ENCODE measurements at regions not wholly inside any gene's neighbourhood (a gene's known extent, or its start where the extent isn't known, plus 50 kb on each side); places are given as distances from the start of the nearest gene placed in this dataset.

DNA sequence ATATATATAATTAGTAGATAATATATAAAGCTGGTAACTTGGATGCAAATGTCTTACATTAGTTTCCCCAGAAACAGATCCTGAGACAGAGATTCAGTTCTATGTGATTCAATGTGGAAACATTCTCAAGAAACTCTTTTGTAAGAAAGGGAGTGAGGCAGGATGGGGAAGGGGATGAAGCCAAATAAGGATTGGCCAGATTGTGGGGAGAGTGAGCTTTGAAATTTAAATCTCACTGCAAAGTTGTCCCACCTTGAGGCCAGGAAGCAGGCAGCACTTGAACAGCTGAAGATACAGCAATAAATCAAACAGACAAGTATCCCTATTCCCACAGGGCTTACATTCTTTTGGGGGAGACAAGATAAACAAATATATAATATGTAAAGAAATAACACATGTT, 126.3 kb upstream of the HEY2 start:
- no peak overlapping the region for H3K4ac ChIP-seq (ENCODE audit: low read depth, low read length)
- H2BK15ac ChIP-seq (ENCODE audit: low read depth, low read length) = no peak overlapping the region
- H2BK5ac ChIP-seq (ENCODE audit: low read depth, low read length, poor library complexity, severe bottlenecking) = no peak overlapping the region
- no TSS peak for BruUV-seq (replicated peaks)
- H3K9me3 ChIP-seq (ENCODE audit: control insufficient read depth, insufficient read depth, low read length) = no peaks in the 10 kb centered on the region
- no peaks in the 10 kb centered on the region for H3K36me3 ChIP-seq (ENCODE audit: control insufficient read depth, insufficient read depth, low read length)
- H3K79me1 ChIP-seq (ENCODE audit: low read depth in 1 of 2, low read length in 2 of 2) = no peaks in the 10 kb centered on the region
- H3K9ac ChIP-seq (ENCODE audit: low read depth, low read length) = no peak overlapping the region
- ChIA-PET POLR2A (ENCODE audit: unreplicated experiment) (no interaction called here), CTCF (interaction anchor here (0.5 kb wide), 1 partner anchor 766 kb away, joined by 3 read pairs; no protein-coding TSS in a partner anchor)
- intact Hi-C loops (cut with micrococcal nuclease) = no loop called here
- in situ Hi-C loops (cut with MboI; ENCODE audit: low sequenced_read_pairs) = no loop called here
- H4K5ac ChIP-seq (ENCODE audit: low read depth, low read length) = no peak overlapping the region
- H3K4me2 ChIP-seq (ENCODE audit: low read depth, low read length) = no peak overlapping the region
- ATAC-seq (ENCODE audit: low read depth) = no peak
- TF ChIP-seq RCOR1 (IDR thresholded peaks at IDR 0.05; ENCODE audit: insufficient replicate concordance, low read length) (no peak), CTCF (conservative IDR thresholded peaks at IDR 0.05; ENCODE audit: low read depth, low read length) (no peak), FOS (IDR thresholded peaks at IDR 0.05; ENCODE audit: low read depth, low read length) (no peak)
- no peak overlapping the region for H2AK5ac ChIP-seq (ENCODE audit: low read depth, low read length)
- H3K27ac ChIP-seq (ENCODE audit: insufficient read depth, low read length) = no peak overlapping the region
- no peak overlapping the region for H3K23ac ChIP-seq (ENCODE audit: low read depth, low read length)
- H2BK20ac ChIP-seq (ENCODE audit: low read depth, low read length) = no peak overlapping the region
- H3K56ac ChIP-seq (ENCODE audit: extremely low read depth, insufficient read depth, low read length) = no peak overlapping the region
- H3K14ac ChIP-seq (replicated peaks; ENCODE audit: low read depth, low read length) = no peak overlapping the region
- H2AK9ac ChIP-seq (replicated peaks; ENCODE audit: low read depth, low read length, poor library complexity) = no peak overlapping the region
- H3K9me1 ChIP-seq (ENCODE audit: insufficient read depth, low read length) = no peaks in the 10 kb centered on the region
- no peak overlapping the region for H3K4me3 ChIP-seq (ENCODE audit: insufficient read depth, low read depth, low read length)
- H3K18ac ChIP-seq (ENCODE audit: low read depth, low read length) = no peak overlapping the region
- no peak overlapping the region for H4K91ac ChIP-seq (ENCODE audit: insufficient read depth, low read depth, low read length)
- no peak overlapping the region for H4K8ac ChIP-seq (ENCODE audit: low read depth in 2 of 2, low read length in 2 of 2)
- H2AFZ ChIP-seq (replicated peaks; ENCODE audit: low read length, poor library complexity) = no peak overlapping the region
- H2BK120ac ChIP-seq (ENCODE audit: low read depth, low read length) = no peak overlapping the region
- DNase-seq = no peak
- 0 out of 2 replicates have a peak, but pooled peaks cover 1% of the 10 kb centered on the region for H3K27me3 ChIP-seq (ENCODE audit: control insufficient read depth, insufficient read depth, low read length)
- H4K20me1 ChIP-seq (ENCODE audit: insufficient read depth, low read length) = no peaks in the 10 kb centered on the region
- dilution Hi-C loops (cut with HindIII; ENCODE audit: low sequenced_read_pairs, unreplicated experiment) = no loop called here
- H3K4me1 ChIP-seq (ENCODE audit: control insufficient read depth, insufficient read depth, low read length) = no peaks in the 10 kb centered on the region
